Activated CD4-positive, alpha-beta T cell treated with anti-CD3 and anti-CD28 coated beads for 4 hours (primary cell): ENCODE measurements at regions not wholly inside any gene's neighbourhood (a gene's known extent, or its start where the extent isn't known, plus 50 kb on each side); places are given as distances from the start of the nearest gene placed in this dataset.
"Not testable (repeated sequence)": the region's sequence is repeated elsewhere in the genome, so short reads cannot be mapped to it uniquely, and the experiment has no call there.

Experiments used
- DNase-seq, 2 donors: peaks; one replicate each; pipeline ENCODE4 v3.0.0-alpha.2; 2020

DNA sequence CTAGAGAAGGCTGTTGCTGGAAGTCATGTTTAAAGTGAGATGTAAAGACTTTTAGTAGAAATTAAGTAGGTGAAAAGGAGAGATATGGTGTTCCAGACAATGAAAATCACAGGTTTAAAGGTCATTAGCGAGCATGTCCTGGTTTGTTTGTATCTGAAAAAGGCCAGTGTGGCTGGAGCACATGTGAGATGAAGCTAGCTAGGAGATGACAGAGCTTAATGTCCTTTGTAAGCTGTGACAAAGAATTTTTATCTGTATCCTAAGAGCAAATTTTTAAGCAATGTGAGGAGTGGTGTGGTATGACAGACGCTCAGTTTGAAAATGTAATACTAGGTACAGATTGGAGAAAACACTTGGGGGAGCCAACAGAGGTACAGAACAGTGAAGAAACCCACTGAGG lies 567.2 kb upstream of the ARRDC3 start:
- no peak for DNase-seq

DNA sequence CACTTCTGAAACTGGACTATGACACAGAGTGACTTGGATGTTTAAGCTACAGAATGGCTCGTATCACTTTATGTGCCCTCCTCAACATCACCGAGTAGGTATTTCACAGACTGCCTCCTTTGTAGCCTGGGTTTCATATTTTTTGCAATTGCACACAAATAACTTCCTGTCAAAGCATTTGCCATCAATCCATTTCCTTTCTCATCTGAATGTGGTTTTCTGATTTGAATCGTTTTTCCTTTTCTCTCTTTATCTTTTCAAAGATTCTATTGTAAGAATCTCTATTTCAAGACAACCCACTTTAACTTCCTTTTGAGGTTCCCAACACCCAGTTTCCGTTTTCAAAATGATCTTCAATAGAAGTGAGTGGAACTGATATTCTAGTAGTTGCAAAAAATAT lies 563.8 kb upstream of the ARRDC3 start:
- no peak for DNase-seq

DNA sequence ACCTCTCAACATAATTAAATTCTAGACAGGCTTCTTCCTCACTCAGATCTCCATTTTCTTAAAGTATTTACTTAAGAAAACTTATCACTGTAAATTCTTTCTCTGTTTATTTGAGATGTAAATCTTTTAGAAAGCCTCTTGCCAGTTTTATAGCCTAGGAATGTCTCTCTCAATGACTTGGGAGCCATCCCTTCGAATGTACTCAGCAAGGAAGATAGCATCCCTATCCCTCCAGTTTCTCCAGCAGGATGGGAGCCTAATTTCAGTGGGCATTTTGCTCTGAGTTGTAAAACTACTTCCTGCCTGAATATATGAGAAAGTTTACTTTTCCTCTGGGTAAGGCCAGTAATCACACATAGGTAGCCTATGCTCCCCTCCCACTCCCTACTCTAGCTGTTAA lies 558.5 kb upstream of the ARRDC3 start:
- no peak for DNase-seq

DNA sequence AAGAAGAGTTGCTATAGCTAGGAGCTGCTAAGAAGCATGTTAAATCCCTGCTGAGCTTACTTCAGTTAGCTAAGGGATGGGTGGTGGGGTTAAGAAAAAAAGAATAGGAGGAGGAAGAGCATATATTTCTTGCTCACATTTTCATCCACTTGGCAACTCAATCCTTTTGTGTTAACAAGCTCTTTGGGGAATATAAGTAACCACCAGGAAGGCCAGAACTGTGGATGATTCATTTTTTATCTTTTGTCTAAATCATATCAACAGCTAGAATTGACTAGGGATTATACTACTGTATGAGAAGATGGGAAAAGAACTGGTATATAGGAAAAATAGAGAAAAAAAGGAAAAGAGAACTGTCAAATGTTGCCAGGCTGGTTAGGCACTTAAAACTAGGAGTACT lies 555.3 kb upstream of the ARRDC3 start:
- DNase-seq, result no peak

DNA sequence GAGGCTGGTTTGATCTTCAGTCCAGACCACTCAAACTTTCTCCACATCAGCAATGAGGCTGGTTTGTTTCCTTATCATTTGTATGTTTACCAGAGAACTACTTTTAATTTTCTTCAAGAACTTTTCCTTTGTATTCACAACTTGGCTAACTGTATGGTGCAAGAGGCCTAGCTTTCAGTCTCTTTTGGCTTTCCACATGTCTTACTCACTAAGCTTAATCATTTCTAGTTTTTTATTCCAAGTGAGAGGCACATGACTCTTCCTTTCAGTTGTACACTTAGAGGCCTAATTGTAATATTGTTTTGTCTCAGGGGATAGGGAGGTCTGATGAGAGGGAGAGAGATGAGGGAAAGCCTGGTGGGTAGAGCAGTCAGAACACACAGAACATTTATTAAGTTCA lies 554.0 kb upstream of the ARRDC3 start:
- DNase-seq, result no peak

DNA sequence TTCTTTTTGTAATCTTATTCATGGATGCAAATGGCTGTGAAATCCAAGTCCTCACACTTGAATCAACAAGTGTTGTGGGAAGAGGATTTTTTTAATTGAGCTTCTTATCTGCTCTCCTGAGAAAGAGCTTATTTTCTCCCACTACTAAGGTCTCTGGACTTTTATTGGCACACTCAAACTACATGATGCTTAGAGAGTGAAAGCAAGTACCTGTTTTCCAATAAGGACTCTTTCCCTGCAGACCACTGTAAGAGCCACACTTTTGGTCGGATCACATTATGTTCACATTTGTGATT lies 546.4 kb upstream of the ARRDC3 start:
- no peak for DNase-seq

DNA sequence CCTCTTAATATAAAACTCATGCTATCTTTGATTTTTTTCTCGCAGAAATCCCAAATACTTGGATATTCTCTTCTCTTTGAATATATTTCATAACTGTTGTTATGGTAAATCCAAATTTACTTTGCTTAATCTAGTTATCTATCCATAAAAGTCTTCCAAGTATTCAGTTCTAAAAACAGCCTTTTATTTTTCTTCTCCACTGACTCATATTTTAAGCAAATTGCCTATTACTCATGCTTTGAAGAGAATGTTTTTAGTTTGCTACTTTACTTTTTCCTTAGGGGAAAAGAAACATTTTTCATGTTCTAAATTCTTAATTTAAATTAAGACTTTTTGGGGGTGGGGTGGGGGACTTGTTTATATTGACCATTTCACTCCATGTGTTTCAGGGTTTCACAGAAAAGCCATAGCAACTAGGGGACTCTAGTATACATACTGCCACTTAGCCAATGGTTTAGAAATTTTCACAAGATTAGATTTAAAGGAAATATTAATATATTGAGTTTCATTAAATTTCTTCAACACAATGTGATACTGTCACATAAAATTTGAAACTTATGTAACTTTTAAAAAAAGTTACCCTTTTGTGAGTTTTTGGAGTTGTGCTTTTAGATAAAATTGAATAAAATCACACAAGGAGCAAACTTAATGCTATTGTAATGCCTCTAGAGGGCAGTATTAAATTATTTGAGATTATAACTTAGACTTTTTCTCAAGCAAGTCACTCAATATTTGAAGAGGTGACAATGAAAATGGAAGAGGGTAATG lies 545.8 kb upstream of the ARRDC3 start:
- DNase-seq, result no peak

DNA sequence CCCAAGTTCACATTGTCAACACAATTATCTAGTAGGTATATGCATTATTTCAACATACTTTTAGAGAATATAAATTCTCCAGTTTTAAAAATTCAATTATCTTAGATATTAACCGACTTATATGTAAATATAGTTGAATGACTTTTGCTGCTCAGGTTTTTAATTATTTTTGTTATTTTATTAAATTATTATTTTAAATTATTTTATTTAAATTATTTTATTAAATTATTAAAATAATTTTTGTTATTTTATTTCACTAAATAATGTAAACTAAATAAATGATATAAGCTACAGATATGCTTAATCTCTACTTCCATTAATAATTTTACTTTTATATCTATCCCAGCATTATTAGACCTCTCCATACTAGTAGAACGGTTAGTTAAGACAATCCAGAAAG lies 544.3 kb upstream of the ARRDC3 start:
- DNase-seq, result no peak

DNA sequence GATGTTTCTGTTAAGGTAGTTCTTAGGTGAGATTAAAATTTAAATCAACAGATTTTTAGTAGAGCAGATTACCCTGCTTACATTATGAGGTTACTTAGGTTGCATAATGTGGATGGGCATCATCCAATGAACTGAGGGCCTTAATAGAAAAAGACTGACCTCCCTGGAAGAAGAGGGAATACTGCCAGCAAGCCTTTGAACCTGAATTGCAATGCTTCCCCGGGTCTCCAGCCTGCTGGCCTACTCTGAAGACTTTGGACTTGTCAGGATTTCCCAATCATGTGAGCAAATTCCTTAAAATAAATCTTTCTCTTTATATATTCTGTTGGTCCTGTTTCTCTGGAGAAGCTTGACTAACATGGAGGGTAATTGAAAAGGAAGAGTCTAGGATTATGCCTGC lies 542.1 kb upstream of the ARRDC3 start:
- DNase-seq, result no peak

DNA sequence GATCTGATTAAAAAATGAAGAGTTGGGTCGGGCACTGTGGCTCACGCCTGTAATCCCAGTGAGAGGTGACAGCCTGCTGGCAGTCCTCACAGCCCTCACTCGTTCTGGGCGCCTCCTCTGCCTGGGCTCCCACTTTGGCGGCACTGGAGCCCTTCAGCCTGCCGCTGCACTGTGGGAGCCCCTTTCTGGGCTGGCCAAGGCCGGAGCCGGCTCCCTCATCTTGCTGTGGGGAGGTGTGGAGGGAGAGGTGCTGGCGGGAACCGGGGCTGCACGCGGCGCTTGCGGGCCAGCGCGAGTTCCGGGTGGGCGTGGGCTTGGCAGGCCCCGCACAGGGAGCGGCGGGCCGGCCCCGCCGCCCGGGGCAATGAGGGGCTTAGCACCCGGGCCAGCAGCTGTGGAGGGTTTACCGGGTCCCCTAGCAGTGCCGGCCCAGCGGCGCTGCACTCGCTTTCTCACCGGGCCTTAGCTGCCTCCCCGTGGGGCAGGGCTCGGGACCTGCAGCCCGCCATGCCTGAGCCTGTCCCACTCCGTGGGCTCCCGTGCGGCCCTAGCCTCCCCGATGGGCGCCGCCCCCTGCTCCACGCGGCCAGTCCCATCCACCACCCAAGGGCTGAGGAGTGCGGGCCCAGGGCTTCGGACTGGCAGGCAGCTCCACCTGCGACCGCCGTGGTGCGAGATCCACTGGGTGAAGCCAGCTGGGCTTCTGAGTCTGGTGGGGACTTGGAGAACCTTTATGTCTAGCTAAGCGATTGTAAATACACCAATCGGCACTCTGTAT lies 534.1 kb upstream of the ARRDC3 start:
- DNase-seq, result not testable (repeated sequence)

DNA sequence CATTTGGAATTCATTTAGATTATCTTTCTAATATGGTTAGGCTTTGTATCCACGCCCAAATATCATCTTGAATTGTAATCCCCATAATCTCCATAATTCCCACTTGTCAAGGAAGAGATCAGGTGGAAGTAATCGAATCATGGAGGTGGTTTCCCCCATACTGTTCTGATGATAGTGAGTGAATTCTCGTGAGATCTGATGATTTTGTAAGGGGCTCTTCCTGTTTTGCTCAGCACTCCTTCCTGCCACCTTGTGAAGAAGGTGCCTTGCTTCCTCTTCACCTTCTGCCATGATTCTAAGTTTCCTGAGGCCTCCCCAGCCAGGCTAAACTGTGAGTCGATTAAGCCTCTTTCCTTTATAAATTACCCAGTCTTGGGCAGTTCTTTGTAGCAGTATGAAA lies 527.5 kb upstream of the ARRDC3 start:
- DNase-seq, result no peak

DNA sequence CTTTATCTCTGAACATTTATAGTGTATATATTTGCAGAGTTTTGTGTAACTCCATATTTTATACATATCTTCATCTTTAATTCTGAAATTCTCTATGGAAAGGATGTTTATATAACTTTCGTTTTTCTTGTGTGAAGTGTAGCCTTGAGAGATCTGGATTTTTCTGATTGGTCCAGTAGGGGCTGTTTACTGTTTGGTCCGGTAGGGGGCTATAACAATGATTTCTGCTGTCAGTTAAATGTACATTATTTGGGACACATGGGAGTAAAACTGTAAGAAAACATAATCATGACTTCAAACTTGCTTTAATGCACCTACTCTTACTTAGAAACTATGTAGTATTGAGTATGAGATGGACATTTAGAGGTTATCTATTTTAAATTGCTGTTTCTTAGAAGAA lies 527.1 kb upstream of the ARRDC3 start:
- no peak for DNase-seq

DNA sequence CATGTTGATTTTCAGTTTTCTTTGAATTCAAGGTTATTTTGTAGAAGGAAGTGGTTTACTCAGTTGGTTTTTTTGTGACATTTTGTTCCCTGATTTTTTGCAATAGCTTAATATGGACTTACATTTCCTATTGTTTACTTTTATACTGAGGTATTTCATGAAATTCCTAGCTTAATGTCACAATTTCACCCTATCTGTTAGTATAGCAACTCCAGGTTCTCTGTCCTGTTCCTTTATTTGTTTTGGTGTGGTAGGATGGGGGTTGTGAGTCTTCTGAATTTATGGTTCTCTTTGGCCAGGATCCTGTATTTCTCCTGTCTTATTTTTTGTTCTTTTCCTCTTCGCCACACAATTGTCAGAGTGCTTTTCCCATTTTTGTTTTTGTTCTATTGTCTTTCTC lies 523.4 kb upstream of the ARRDC3 start:
- no peak for DNase-seq

DNA sequence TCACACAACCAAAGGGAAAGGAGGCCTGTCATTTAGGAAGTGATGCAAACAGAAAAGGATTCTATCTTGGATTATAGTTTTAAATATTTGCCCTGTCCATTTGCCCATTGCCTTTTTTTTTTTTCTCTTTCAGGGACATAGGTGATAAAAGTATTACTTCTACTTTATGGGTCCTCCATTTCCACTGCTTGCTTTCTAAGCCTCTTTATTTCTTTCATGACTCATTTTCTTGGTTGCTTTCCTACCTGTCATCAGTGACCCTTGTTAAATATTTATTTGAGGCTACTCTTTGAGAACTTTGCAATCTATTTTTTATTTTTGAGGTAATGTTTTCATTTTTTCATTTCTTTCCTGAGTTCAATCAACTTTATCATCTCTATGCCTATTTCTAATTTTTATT lies 522.9 kb upstream of the ARRDC3 start:
- DNase-seq, result no peak

DNA sequence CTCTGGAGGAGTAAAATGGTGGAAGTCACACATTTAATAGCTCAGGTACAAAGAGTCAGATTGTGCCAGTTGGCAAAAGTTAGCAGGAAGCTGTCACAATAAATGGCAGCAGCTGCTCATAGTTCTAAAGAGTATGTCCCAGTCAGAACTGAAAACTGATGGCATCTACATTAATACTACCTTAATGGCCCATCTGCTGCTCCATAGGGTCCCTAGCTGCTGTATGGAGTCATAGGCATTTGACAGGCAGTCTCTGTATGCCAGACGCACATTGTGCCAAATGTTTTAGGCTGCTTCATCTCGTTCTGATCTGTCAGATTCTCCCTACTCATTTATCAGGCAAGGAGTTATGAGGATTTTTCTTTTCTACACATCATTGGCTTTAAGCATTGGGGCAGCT lies 515.8 kb upstream of the ARRDC3 start:
- DNase-seq, result no peak

DNA sequence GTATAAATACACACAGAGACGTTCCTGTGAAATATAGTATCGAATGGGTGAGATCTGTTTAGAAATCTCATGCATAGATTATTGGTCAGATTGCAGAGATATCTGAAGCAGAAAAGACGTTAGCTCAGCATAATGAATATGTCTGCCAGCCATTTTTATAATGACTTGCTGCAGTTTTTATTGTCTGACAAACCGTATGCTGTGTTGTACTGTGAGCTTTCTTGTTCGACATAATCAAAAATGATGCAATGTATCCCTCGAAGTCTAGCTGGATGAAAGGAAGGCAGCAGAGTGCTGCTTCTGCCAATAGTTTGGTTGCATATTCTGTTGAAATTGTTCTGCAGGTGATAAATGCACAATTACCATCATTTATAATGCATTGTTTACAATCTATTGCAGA lies 514.9 kb upstream of the ARRDC3 start:
- DNase-seq, result no peak

DNA sequence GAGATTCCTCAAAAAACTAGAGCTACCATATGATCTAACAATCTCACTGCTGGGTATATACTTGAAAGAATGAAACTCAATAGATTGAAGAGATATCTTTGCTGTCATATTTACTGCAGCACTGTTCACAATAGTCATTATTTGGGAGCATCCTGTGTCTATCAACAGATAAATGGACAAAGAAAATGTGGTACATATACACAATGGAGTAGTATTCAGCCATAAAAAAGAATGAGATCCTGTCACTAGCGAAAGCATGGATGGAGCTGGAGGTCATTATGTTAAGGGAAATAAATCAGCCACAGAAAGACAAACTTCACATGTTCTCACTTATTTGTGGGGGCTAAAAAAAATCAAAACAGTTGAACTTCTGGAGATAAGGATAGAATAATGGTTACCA lies 505.7 kb upstream of the ARRDC3 start:
- DNase-seq, result no peak

DNA sequence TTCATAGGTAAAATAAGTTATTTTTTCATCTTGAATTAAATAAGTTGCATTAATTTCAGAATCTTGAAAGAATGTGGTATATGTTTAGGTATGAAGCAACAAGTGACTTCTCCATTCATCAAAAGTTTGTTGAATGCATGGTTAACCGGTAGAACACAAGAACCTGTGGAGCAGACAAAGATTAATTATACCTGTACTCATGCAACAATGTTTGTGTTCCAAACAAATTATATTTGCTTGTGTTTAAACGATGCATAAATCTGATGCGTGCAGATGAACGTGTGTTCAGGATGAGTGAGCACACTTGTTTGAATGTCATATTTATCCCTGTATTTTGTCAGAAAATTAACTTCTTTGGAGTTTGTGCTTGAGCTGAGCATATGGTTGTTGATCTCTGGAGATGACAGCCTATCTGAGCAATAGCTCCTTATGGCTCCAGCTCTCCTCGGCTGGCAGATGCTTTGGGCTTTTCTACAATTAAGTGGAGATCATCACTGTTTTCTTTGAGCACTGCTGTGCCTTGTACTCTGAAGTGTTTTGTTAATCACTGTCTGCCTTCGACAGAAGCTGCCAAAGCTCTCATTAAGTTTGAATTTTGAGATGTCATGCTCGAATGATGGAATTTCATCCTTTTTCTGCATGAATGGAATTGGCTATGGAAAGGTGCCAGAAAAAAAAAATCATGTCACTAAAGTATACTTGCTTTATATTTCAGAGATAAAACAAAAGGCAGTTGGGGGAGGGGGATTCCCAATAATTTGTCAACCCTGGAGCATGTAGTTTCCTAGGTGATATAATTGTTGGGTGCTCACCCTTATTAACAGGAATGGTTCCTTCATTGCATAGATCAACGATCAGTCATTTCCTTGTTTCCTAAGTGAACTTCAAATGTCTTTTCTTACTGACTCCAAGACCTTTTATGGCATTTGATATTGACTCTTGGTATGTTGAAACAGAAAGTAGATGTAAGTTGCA lies 502.5 kb upstream of the ARRDC3 start:
- DNase-seq, result no peak

DNA sequence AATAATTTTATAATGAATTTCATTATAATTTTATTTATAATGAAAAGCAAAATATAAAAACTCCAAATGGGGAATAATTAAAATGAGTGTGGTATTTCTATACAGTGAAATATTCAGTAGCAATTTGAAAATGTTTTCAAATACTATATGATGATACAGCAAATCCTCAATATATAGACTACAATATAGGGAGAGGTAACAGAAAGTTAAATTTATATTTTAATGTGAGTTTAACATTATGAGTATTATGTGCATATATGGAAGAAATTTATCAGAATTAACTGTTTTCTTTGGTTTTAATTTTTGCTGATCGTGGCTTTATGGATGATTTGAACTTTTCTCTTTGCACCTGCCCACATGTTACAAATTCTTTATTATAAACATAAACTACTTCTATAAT lies 500.9 kb upstream of the ARRDC3 start:
- DNase-seq, result no peak

DNA sequence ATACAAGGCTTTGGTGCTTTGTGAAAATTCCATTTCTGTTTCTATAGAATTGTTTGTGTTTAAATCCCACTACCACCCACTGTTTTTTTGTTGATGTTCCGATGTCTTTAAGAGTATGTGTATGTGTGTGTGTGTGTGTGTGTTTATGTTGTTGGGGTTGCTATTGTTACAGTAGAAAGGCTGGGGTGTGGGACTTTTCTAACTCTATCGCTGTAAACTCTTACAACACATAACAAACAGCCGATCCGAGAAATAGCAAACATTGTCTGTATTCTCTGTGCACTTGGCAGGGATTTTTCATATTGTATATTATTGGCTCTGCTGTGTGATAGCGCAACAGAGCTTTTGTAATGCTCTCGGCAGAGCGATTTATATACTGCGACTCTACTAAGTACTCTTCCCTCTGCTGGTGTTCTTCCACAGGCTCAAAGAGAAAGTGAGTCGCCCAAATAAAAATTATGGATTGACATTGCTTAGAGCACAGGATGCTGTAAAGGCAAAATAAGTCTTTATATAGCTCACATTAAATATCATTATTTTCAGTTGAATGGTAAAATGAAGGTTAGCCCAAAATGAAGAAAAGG lies 492.2 kb upstream of the ARRDC3 start:
- DNase-seq, result no peak

DNA sequence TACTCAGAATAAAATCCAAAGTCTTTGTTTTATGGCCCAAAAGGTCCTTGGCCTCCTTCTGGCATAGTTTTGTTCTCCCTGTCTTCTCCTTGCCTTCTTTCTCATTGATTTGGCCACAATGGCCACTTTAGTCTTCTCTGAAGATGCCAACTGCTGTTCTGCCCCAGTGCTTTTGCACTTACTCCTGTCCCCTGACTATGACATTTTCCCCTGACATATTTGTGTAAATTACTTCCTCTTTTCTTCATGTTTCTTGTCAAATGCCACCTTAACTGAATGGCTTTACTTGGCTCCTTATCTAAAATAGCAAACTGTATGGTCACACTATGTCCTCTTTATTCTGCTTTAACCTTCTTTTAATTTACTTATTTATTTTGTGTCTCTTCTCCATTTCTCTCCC lies 484.7 kb upstream of the ARRDC3 start:
- no peak for DNase-seq

DNA sequence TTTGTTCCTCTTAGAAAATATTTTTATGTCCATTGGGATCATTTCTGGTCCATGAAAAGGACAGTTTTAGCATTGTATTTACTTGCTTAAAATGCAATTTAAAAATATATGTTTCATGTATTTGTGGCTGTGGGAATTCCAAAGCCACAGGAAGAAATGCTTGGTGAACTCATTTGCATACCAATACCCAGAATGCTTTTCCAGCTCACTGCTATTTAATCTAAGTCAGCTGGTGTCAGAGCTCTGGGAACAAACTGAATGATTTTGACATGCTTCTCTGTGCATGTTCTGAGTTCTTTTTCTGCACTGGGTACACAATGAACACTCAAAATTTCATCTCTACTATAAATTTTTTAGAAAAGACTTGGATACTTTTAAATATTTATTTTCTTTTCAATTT lies 482.8 kb upstream of the ARRDC3 start:
- DNase-seq, result no peak

DNA sequence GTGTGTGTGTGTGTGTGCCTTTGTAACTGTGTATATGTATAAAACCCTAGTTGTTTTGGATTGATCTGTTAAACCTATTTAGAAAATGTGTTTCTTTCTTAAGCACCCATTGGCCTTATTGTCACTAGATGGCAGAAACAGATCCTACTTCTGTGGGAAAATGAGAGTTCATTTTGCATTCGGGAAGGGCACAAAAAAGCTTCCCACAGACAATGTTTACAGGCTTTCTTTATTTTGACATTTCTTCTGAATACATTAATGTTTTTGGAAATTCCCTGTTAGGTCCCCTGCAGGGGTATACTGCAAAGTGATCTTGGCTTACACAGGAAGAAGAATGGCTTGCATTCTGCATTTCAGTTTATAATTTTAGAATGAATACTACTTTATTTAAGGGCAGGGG lies 481.8 kb upstream of the ARRDC3 start:
- no peak for DNase-seq
